ENCODE measurements at regions not wholly inside any gene's neighbourhood (a gene's known extent, or its start where the extent isn't known, plus 50 kb on each side); places are given as distances from the start of the nearest gene placed in this dataset.

DNA sequence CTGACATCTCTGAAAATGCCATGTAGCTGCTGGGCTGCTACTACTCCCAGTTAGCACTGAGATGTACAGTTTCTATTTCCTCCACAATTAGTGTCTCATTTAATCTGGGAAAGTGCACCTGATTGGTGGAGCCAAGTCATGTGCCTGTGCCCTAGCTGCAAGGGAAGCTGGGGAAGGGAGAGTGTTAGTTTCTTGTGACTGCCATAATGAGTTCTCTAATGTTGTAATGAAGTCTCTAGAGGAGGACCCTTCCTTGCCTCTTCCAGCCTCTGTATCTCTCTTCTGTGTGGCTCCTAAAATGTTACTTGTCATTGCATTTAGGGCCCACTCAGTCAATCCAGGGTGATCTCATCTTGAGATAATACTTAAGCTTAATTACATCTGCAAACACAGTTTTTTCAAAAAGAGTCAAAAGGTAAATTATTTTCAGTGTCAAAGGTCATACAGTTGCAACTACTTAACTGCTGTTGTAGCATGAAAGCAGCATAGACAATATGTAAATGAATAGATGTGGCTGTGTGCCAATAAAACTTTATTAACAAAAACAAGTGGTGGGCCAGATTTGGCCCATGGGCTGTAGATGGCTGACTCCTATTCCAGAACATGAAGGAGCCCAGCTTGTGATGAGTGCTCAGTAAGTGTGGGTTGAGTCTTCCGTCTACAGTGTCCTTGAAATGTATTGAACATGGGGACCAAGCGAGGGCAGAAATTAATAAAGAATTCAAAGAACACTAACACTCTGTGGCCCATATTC is 137.2 kb upstream of the MAP1LC3B2 start:
- TF ChIP-seq, protein P1, sequence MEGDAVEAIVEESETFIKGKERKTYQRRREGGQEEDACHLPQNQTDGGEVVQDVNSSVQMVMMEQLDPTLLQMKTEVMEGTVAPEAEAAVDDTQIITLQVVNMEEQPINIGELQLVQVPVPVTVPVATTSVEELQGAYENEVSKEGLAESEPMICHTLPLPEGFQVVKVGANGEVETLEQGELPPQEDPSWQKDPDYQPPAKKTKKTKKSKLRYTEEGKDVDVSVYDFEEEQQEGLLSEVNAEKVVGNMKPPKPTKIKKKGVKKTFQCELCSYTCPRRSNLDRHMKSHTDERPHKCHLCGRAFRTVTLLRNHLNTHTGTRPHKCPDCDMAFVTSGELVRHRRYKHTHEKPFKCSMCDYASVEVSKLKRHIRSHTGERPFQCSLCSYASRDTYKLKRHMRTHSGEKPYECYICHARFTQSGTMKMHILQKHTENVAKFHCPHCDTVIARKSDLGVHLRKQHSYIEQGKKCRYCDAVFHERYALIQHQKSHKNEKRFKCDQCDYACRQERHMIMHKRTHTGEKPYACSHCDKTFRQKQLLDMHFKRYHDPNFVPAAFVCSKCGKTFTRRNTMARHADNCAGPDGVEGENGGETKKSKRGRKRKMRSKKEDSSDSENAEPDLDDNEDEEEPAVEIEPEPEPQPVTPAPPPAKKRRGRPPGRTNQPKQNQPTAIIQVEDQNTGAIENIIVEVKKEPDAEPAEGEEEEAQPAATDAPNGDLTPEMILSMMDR (IDR thresholded peaks at IDR 0.05; ENCODE audit: control insufficient read depth, extremely low read depth, insufficient read depth) = no peak
- no peak for DNase-seq (ENCODE audit: low read depth)
- no peak overlapping the region for H3K4me3 ChIP-seq (ENCODE audit: low read depth, low read length)

GRCh38 chr12:116423094-116423493 is 136.1 kb upstream of the MAP1LC3B2 start:
- TF ChIP-seq, protein P1 (IDR thresholded peaks at IDR 0.05; ENCODE audit: control insufficient read depth, extremely low read depth, insufficient read depth) = no peak
- H3K4me3 ChIP-seq (ENCODE audit: low read depth, low read length) = no peak overlapping the region
- no peak for DNase-seq (ENCODE audit: low read depth)

GRCh38 chr12:116425256-116426193 is 133.7 kb upstream of the MAP1LC3B2 start:
- DNase-seq (ENCODE audit: low read depth) = no peak
- TF ChIP-seq, protein P1 (IDR thresholded peaks at IDR 0.05; ENCODE audit: control insufficient read depth, extremely low read depth, insufficient read depth) = no peak
- H3K4me3 ChIP-seq (ENCODE audit: low read depth, low read length) = no peak overlapping the region

DNA sequence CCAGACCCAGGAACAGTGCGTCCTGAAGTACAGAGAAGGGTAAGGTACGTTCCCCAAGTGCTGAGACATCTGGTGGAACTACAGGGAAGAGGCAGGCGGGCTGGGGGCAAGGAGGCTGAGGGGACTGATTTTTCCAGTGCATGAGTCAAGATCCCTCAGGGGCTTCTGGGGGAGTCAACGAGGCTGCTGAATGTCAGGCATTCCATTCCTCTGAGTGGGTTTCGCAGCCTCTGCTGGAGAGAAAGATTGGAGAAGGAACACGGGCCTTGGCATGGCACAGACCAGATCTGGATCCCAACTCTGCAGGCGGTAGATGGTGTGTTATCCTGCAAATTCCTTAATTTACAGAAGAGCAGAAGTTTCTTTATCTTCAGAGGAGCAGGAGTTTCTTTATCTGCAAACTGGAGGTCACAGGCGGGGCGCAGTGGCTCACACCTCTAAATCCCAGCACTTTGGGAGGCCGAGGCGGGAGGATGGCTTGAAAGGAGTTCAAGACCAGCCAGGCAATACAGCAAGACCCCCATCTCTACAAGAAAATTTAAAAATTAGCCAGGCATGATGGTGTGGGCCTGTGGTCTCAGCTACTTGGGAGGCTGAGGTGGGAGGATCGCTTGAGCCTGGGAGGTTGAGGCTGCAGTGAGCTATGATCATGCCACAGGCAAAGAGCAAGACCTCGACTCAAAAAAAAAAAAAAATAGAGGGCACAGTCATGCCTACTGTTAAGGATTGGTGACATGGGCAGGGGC is 132.6 kb upstream of the MAP1LC3B2 start:
- TF ChIP-seq, protein P1 (IDR thresholded peaks at IDR 0.05; ENCODE audit: control insufficient read depth, extremely low read depth, insufficient read depth) = no peak
- H3K4me3 ChIP-seq (ENCODE audit: low read depth, low read length) = no peak overlapping the region
- no peak for DNase-seq (ENCODE audit: low read depth)

DNA sequence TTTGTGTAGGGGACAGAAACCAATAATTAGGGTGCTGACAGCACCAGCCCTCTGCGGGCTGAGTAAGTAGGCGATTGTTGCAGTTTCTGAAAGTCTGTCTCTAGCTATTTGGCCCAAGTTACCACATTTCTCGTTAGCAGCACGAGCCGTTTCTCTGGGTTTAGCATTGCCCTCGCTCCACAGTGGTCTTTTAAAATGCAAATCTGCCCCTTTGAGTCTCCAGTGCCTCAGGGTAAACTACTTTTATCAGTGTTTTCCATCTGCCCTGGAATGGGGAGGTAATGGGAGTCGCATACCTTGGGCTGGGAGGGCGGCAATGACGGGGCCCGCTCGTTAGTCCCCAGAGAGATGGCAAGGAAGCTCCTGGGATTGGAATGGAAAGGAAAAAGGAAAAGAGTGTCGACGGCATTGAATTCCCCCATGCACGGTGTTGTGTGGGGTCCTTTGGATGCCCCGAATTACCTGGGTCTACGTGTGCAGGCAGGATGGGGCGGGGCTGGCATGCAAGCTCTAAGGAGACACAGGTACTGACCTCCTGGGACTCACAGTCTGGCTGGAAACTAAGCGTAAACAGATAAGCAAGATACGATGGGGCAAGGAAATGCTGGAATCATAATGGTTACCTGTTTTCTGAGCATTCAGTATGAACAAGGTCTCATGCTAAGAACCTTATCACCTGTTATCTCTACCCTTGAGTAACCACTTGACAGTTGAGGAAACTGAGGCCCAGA is 131.8 kb upstream of the MAP1LC3B2 start:
- no peak for DNase-seq (ENCODE audit: low read depth)
- TF ChIP-seq, protein P1 (IDR thresholded peaks at IDR 0.05; ENCODE audit: control insufficient read depth, extremely low read depth, insufficient read depth) = no peak
- no peak overlapping the region for H3K4me3 ChIP-seq (ENCODE audit: low read depth, low read length)

DNA sequence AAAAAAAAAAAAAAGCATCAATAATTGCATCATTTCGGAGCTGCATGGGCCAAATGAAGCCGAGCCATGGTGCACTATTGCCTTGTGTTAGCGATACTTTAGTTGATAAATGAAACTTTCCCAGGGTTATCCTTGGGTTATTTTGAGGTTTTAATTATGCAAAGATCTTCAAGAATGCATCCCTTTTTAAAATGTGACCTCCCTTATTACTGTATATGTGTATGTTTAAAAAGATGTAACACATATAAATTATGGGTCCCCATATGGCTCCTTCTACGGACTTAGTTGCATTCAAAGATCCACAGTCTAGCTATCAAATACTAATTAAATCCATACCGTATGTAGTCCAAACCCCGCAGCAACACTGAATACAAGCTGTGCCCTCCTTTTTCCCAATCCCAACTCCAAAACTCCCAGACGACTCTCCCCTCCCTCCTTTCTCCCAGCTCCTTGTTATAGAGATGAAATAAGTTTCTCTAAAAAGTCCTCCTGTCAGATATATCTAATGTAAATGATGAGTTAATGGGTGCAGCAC is 129.3 kb upstream of the MAP1LC3B2 start:
- DNase-seq (ENCODE audit: low read depth) = no peak
- no peak overlapping the region for H3K4me3 ChIP-seq (ENCODE audit: low read depth, low read length)
- TF ChIP-seq, protein P1 (IDR thresholded peaks at IDR 0.05; ENCODE audit: control insufficient read depth, extremely low read depth, insufficient read depth) = no peak

Measured in LNCaP clone FGC (cell line).